Sigmoid colon (tissue), 6 donors: ENCODE measurements at regions not wholly inside any gene's neighbourhood (a gene's known extent, or its start where the extent isn't known, plus 50 kb on each side); places are given as distances from the start of the nearest gene placed in this dataset.

Source experiments
- DNase-seq: peaks from one replicate; pipeline ENCODE4 v3.0.0-alpha.2; 2019
- H3K27ac ChIP-seq, 4 donors: fragments of 200-600 bp; sonication (generic); one replicate each; pipeline ENCODE4 v1.5.1; 2016 to 2019; ENCODE audit warnings: mild to moderate bottlenecking in 1 of 4
- H3K27me3 ChIP-seq, 3 donors: fragments of 200-600 bp; sonication (generic); one replicate each; pipeline ENCODE4 v1.5.1; 2019; ENCODE audit warnings: mild to moderate bottlenecking in 1 of 3
- H3K36me3 ChIP-seq, 4 donors: fragments of 200-600 bp; sonication (generic); one replicate each; pipeline ENCODE4 v1.5.1; 2016 to 2019
- H3K4me1 ChIP-seq, 4 donors: fragments of 200-600 bp; sonication (generic); one replicate each; pipeline ENCODE4 v1.5.1; 2017 to 2019
- H3K4me3 ChIP-seq, 4 donors: fragments of 200-600 bp; sonication (generic); one replicate each; pipeline ENCODE4 v1.5.1; 2017 to 2019; ENCODE audit warnings: mild to moderate bottlenecking in 2 of 4, moderate library complexity in 1 of 4
- H3K9me3 ChIP-seq, 4 donors: fragments of 200-600 bp in 3 of 4; sonication (generic) in 3 of 4; one replicate each; pipeline versions ENCODE4 v1.5.1 to v1.6.1; 2013 to 2019
- CTCF ChIP-seq, 4 experiments: fragments of 450-650 bp in 3 of 4; fragments of 200-600 bp in 1 of 4; IDR thresholded peaks; one replicate each; pipeline ENCODE4 v1.5.1; 2016 to 2019; ENCODE audit warnings: antibody characterized with exemption in 4 of 4, mild to moderate bottlenecking in 3 of 4, moderate library complexity in 2 of 4
- EP300 ChIP-seq, 4 donors: sonication (generic); formaldehyde crosslinking; IDR thresholded peaks; one replicate each; pipeline ENCODE4 v1.6.1; 2017; ENCODE audit warnings: antibody characterized with exemption in 4 of 4
- POLR2A ChIP-seq, 2 donors: fragments of 450-650 bp; IDR thresholded peaks; one replicate each; pipeline ENCODE4 v1.6.1; 2016; ENCODE audit warnings: antibody characterized with exemption in 2 of 2, mild to moderate bottlenecking in 2 of 2, moderate library complexity in 2 of 2
- POLR2AphosphoS5 ChIP-seq, 4 donors: sonication (generic); formaldehyde crosslinking; IDR thresholded peaks; one replicate each; pipeline ENCODE4 v1.6.1; 2017; ENCODE audit warnings: antibody characterized with exemption in 4 of 4
- WGBS, 2 donors: extraction: QIAGEN DNeasy Blood & Tissue Kit; methylation state at CpG; one replicate each; pipeline ENCODE4 v1.1.7; 2013; 5-methylcytosine and 5-hydroxymethylcytosine counted together
- intact Hi-C: fragments of 100-400 bp; cut with DNase I; formaldehyde crosslinking; loops from one replicate; pipeline ENCODE4 v1.15.1; 2023
- donor health status: healthy with polysubstance abuse.
- donor health status: healthy.

- no peak for DNase-seq
- WGBS, 2 donors: 69 to 81% methylated on average over 9 of the region's 9 CpGs
- peaks cover 0 to 11% (median 4%) of the 10 kb centered on the region in 4 donors for H3K4me1 ChIP-seq
- TF ChIP-seq EP300 (IDR thresholded peaks at IDR 0.05): no peak
- no peak for TF ChIP-seq POLR2AphosphoS5 (IDR thresholded peaks at IDR 0.05)
- TF ChIP-seq CTCF (IDR thresholded peaks at IDR 0.05): no peak
- no peak for TF ChIP-seq POLR2A (IDR thresholded peaks at IDR 0.05)
- intact Hi-C loops: no loop called here
- H3K27ac ChIP-seq: peak overlapping the region in 1 of 4 donors; percentile 12
- no peaks in the 10 kb centered on the region for H3K9me3 ChIP-seq
- H3K4me3 ChIP-seq: no peak overlapping the region
- H3K27me3 ChIP-seq: no peaks in the 10 kb centered on the region
- no peaks in the 10 kb centered on the region for H3K36me3 ChIP-seq
These were observed 135.8 kb upstream of the CITED2 start for GRCh38 chr6:139510040-139510790.

- H3K27ac ChIP-seq: no peak overlapping the region
- DNase-seq: no peak
- intact Hi-C loops: no loop called here
- H3K4me3 ChIP-seq: no peak overlapping the region
- TF ChIP-seq EP300 (IDR thresholded peaks at IDR 0.05) (no peak), POLR2AphosphoS5 (IDR thresholded peaks at IDR 0.05) (no peak), POLR2A (IDR thresholded peaks at IDR 0.05) (no peak), CTCF (IDR thresholded peaks at IDR 0.05) (no peak)
- H3K27me3 ChIP-seq: no peaks in the 10 kb centered on the region
- no peaks in the 10 kb centered on the region for H3K36me3 ChIP-seq
- H3K9me3 ChIP-seq: no peaks in the 10 kb centered on the region
- WGBS, 2 donors: 94 to 97% methylated on average over 4 of the region's 4 CpGs
- peaks cover 0 to 11% (median 4%) of the 10 kb centered on the region in 4 donors for H3K4me1 ChIP-seq
These were observed 134.7 kb upstream of the CITED2 start for GRCh38 chr6:139509167-139509566.

- H3K36me3 ChIP-seq: no peaks in the 10 kb centered on the region
- H3K4me1 ChIP-seq: peaks cover 0 to 11% (median 4%) of the 10 kb centered on the region in 4 donors
- WGBS, 2 donors: 53 to 78% methylated on average over 2 of the region's 2 CpGs
- H3K9me3 ChIP-seq: no peaks in the 10 kb centered on the region
- no peaks in the 10 kb centered on the region for H3K27me3 ChIP-seq
- no peak overlapping the region for H3K4me3 ChIP-seq
- H3K27ac ChIP-seq: no peak overlapping the region
- intact Hi-C loops: no loop called here
- no peak for DNase-seq
- TF ChIP-seq CTCF (IDR thresholded peaks at IDR 0.05): no peak
- TF ChIP-seq POLR2A (IDR thresholded peaks at IDR 0.05): no peak
- no peak for TF ChIP-seq EP300 (IDR thresholded peaks at IDR 0.05)
- no peak for TF ChIP-seq POLR2AphosphoS5 (IDR thresholded peaks at IDR 0.05)
These were observed 134.1 kb upstream of the CITED2 start for GRCh38 chr6:139508576-139508975.

- peaks cover 0 to 11% (median 4%) of the 10 kb centered on the region in 4 donors for H3K4me1 ChIP-seq
- H3K27me3 ChIP-seq: no peaks in the 10 kb centered on the region
- TF ChIP-seq EP300 (IDR thresholded peaks at IDR 0.05) (no peak), POLR2AphosphoS5 (IDR thresholded peaks at IDR 0.05) (no peak), CTCF (IDR thresholded peaks at IDR 0.05) (no peak), POLR2A (IDR thresholded peaks at IDR 0.05) (no peak)
- 75 to 80% methylated on average over 2 of the region's 2 CpGs for WGBS, 2 donors
- H3K9me3 ChIP-seq: no peaks in the 10 kb centered on the region
- H3K27ac ChIP-seq: no peak overlapping the region
- H3K4me3 ChIP-seq: no peak overlapping the region
- intact Hi-C loops: no loop called here
- H3K36me3 ChIP-seq: no peaks in the 10 kb centered on the region
- no peak for DNase-seq
These were observed 133.6 kb upstream of the CITED2 start for GRCh38 chr6:139508023-139508422.

GRCh38 chr6:139500977-139501376 lies 126.5 kb upstream of the CITED2 start:
- Histone ChIP-seq H3K4me3 (no peak overlapping the region), H3K4me1 (no peaks in the 10 kb centered on the region), H3K36me3 (no peaks in the 10 kb centered on the region), H3K9me3 (no peaks in the 10 kb centered on the region), H3K27me3 (no peaks in the 10 kb centered on the region), H3K27ac (no peak overlapping the region)
- WGBS, 2 donors: 91 to 96% methylated on average over 1 of the region's 1 CpG
- intact Hi-C loops: no loop called here
- TF ChIP-seq CTCF (IDR thresholded peaks at IDR 0.05): no peak
- TF ChIP-seq POLR2A (IDR thresholded peaks at IDR 0.05): no peak
- TF ChIP-seq EP300 (IDR thresholded peaks at IDR 0.05): no peak
- no peak for TF ChIP-seq POLR2AphosphoS5 (IDR thresholded peaks at IDR 0.05)
- DNase-seq: no peak
